HCT116 (cell line): ENCODE measurements at regions not wholly inside any gene's neighbourhood (a gene's known extent, or its start where the extent isn't known, plus 50 kb on each side); places are given as distances from the start of the nearest gene placed in this dataset.

ENCODE experiments used
- ATAC-seq: fragments of 200-7000 bp; cut with Tn5 transposase; 2 replicates; pipeline ENCODE4 v1.9.1; 2020; ENCODE audit warnings: mild to moderate bottlenecking, moderate library complexity
- BruUV-seq: library from RNA; stranded (reverse); fragments of 400-500 nt; replicated peaks from 2 replicates; lab custom pipeline; 2021; lab: Mats Ljungman, UMichigan
- CTCF ChIA-PET: fragments of 300-600 bp; sonication (Branson Sonifier 250); formaldehyde crosslinking; loops from one replicate; lab custom pipeline; 2021; ENCODE audit warnings: antibody characterized with exemption; lab: Charles Lee
- POLR2A ChIA-PET: fragments of 300-600, 350-600 bp; sonication (Branson Sonifier 250); formaldehyde crosslinking; loops from one replicate; lab custom pipeline; 2021; ENCODE audit warnings: antibody characterized with exemption; lab: Charles Lee
- RAD21 ChIA-PET, 2 experiments: fragments of 300-600 bp; sonication (Branson Sonifier 250); formaldehyde crosslinking; loops; one replicate each; lab custom pipeline; 2023; ENCODE audit warnings: low total read pairs in 2 of 2; ENCODE audit not compliant: uncharacterized antibody in 2 of 2, unreplicated experiment in 2 of 2, low non-redundant PET in 1 of 2; lab: Charles Lee
- DNase-seq: peaks from one replicate; pipeline ENCODE4 v3.0.0-alpha.2; 2010; ENCODE audit warnings: low read depth, low spot score
- H2AFZ ChIP-seq: fragments of 200-600 bp; shearing (Covaris generic), sonication (generic); 2 replicates; pipeline ENCODE4 v1.6.1; 2017; ENCODE audit warnings: low read depth, mixed run types, mixed read lengths, antibody characterized with exemption, low read length; ENCODE audit not compliant: poor library complexity, severe bottlenecking
- H3K27ac ChIP-seq: 2 replicates; pipeline ENCODE4 v1.5.1; 2012; ENCODE audit warnings: low read depth, low read length
- H3K27me3 ChIP-seq: fragments of 200-600 bp; sonication (generic); 2 replicates; pipeline ENCODE4 v1.6.1; 2016; ENCODE audit warnings: mixed run types, low read length, mixed read lengths; ENCODE audit not compliant: insufficient read depth
- H3K36me3 ChIP-seq, 2 experiments: fragments of 200-500 bp in 1 of 2; fragments of 200-600 bp in 1 of 2; sonication (Bioruptor generic) in 1 of 2; sonication (generic) in 1 of 2; 2 replicates each; pipeline versions ENCODE4 v1.5.1 to v1.6.1; 2014 to 2016; ENCODE audit warnings: low read length in 2 of 2, inconsistent platforms in 1 of 2, mixed read lengths in 1 of 2, mixed run types in 1 of 2; ENCODE audit not compliant: insufficient read depth in 2 of 2, control insufficient read depth in 1 of 2
- H3K4me1 ChIP-seq, 2 experiments: fragments of 200-600 bp in 1 of 2; sonication (generic) in 1 of 2; 2 replicates each; pipeline versions ENCODE4 v1.5.1 to v1.6.1; 2012 to 2017; ENCODE audit warnings: low read length in 2 of 2, inconsistent platforms in 1 of 2, mild to moderate bottlenecking in 1 of 2, mixed read lengths in 1 of 2, mixed run types in 1 of 2, moderate library complexity in 1 of 2; ENCODE audit not compliant: insufficient read depth in 2 of 2, control insufficient read depth in 1 of 2
- H3K4me2 ChIP-seq: fragments of 200-600 bp; sonication (generic); 2 replicates; pipeline ENCODE4 v1.6.1; 2017; ENCODE audit warnings: mixed run types, low read length, mixed read lengths
- H3K4me3 ChIP-seq, 2 experiments: fragments of 200-600 bp in 1 of 2; sonication (generic) in 1 of 2; replicated peaks in 1 of 2; 2 replicates each; pipeline ENCODE4 v1.5.1; 2011 to 2016; ENCODE audit warnings: low read length in 2 of 2, control low read depth in 1 of 2, low read depth in 1 of 2, mild to moderate bottlenecking in 1 of 2, mixed read lengths in 1 of 2, mixed run types in 1 of 2
- H3K79me2 ChIP-seq: fragments of 200-600 bp; sonication (generic); 2 replicates; pipeline ENCODE4 v1.6.1; 2017; ENCODE audit warnings: mild to moderate bottlenecking, mixed run types, low read length, moderate library complexity, mixed read lengths; ENCODE audit not compliant: insufficient read depth
- H3K9ac ChIP-seq: fragments of 200-600 bp; sonication (generic); 2 replicates; pipeline ENCODE4 v1.6.1; 2016; ENCODE audit warnings: low read length, mixed read lengths
- H3K9me2 ChIP-seq: fragments of 200-600 bp; sonication (generic), shearing (Covaris generic); 2 replicates; pipeline ENCODE4 v1.6.1; 2017; ENCODE audit warnings: mixed run types, mild to moderate bottlenecking, moderate library complexity; ENCODE audit not compliant: insufficient read depth
- H3K9me3 ChIP-seq, 2 experiments: fragments of 200-500 bp in 1 of 2; fragments of 200-600 bp in 1 of 2; sonication (Bioruptor generic) in 1 of 2; sonication (generic) in 1 of 2; 2 replicates each; pipeline ENCODE4 v1.6.1; 2014 to 2017; ENCODE audit warnings: low read length in 2 of 2, mixed read lengths in 2 of 2, inconsistent platforms in 1 of 2, low read depth in 1 of 2, mild to moderate bottlenecking in 1 of 2, mixed run types in 1 of 2, moderate library complexity in 1 of 2; ENCODE audit not compliant: control insufficient read depth in 1 of 2, insufficient read depth in 1 of 2
- H4K20me1 ChIP-seq: fragments of 200-600 bp; sonication (generic), shearing (Covaris generic); 2 replicates; pipeline ENCODE4 v1.6.1; 2017; ENCODE audit warnings: mixed run types, mild to moderate bottlenecking, moderate library complexity; ENCODE audit not compliant: insufficient read depth
- ATF3 ChIP-seq: IDR thresholded peaks from 2 replicates; pipeline ENCODE4 v1.6.1; 2012
- CBX3 ChIP-seq: IDR thresholded peaks from 2 replicates; pipeline ENCODE4 v1.6.1; 2012; ENCODE audit warnings: low read depth
- CEBPB ChIP-seq: IDR thresholded peaks from 2 replicates; pipeline ENCODE4 v1.6.1; 2012; ENCODE audit warnings: low read depth
- CTCF ChIP-seq, 3 experiments: fragments of 200-600 bp in 1 of 3; sonication (generic) in 1 of 3; IDR thresholded peaks in 2 of 3; conservative IDR thresholded peaks in 1 of 3; 2 replicates each; pipeline ENCODE4 v1.5.1; 2012 to 2017; ENCODE audit warnings: low read depth in 2 of 3, low read length in 2 of 3, antibody characterized with exemption in 1 of 3, borderline replicate concordance in 1 of 3, control low read depth in 1 of 3, mild to moderate bottlenecking in 1 of 3, mixed read lengths in 1 of 3, mixed run types in 1 of 3, moderate library complexity in 1 of 3; ENCODE audit not compliant: insufficient read depth in 1 of 3
- EGR1 ChIP-seq: IDR thresholded peaks from 2 replicates; pipeline ENCODE4 v1.6.1; 2012; ENCODE audit warnings: low read depth
- ELF1 ChIP-seq: IDR thresholded peaks from 2 replicates; pipeline ENCODE4 v1.6.1; 2012; ENCODE audit warnings: low read depth, borderline replicate concordance
- EZH2 ChIP-seq: fragments of 200-600 bp; sonication (generic); IDR thresholded peaks from 2 replicates; pipeline ENCODE4 v1.6.1; 2017; ENCODE audit warnings: antibody characterized with exemption, mixed run types
- EZH2phosphoT487 ChIP-seq: fragments of 200-600 bp; IDR thresholded peaks from 2 replicates; pipeline ENCODE4 v1.6.1; 2018; ENCODE audit warnings: antibody characterized with exemption, borderline replicate concordance
- POLR2A ChIP-seq: IDR thresholded peaks from 2 replicates; pipeline ENCODE4 v1.7.0; 2011; ENCODE audit warnings: borderline replicate concordance; ENCODE audit not compliant: insufficient read depth, insufficient read length; ENCODE audit errors: extremely low read depth
- POLR2AphosphoS5 ChIP-seq: IDR thresholded peaks from 2 replicates; pipeline ENCODE4 v1.6.1; 2011; ENCODE audit warnings: mild to moderate bottlenecking, low read depth, low read length, moderate library complexity
- SRF ChIP-seq: IDR thresholded peaks from 2 replicates; pipeline ENCODE4 v1.6.1; 2012; ENCODE audit warnings: low read depth
- ZFX ChIP-seq: fragments of 450-650 bp; IDR thresholded peaks from 2 replicates; pipeline ENCODE4 v1.6.1; 2017
- ZNF274 ChIP-seq: fragments of 200-500 bp; sonication (Bioruptor generic); IDR thresholded peaks from 2 replicates; pipeline ENCODE4 v1.6.1; 2014; ENCODE audit warnings: mild to moderate bottlenecking, low read depth, low read length, inconsistent platforms
- intact Hi-C: fragments of 100-400 bp; cut with micrococcal nuclease; formaldehyde crosslinking; loops from 2 replicates; pipeline ENCODE4 v1.10.0; 2022

GRCh38 chr3:5290915-5291314 is 103.4 kb downstream of the EDEM1 start:
- Histone ChIP-seq H3K9ac (no peak overlapping the region), H4K20me1 (no peaks in the 10 kb centered on the region), H3K4me1 (no peaks in the 10 kb centered on the region), H2AFZ (no peak overlapping the region), H3K4me3 (no peak overlapping the region), H3K4me2 (no peak overlapping the region), H3K9me3 (no peaks in the 10 kb centered on the region), H3K79me2 (no peaks in the 10 kb centered on the region), H3K27me3 (no peaks in the 10 kb centered on the region), H3K36me3 (no peaks in the 10 kb centered on the region), H3K9me2 (no peaks in the 10 kb centered on the region), H3K27ac (no peak overlapping the region)
- BruUV-seq = no TSS peak
- DNase-seq (no peak), ATAC-seq (no peak)
- intact Hi-C loops = no loop called here
- ChIA-PET CTCF (no interaction called here), POLR2A (no interaction called here), RAD21 (no interaction called here)
- no peak for TF ChIP-seq POLR2A
- TF ChIP-seq ELF1 = no peak
- TF ChIP-seq CEBPB = no peak
- no peak for TF ChIP-seq ZNF274
- TF ChIP-seq EZH2 = no peak
- no peak for TF ChIP-seq SRF
- TF ChIP-seq ZFX = no peak
- TF ChIP-seq ATF3 = no peak
- TF ChIP-seq EGR1 = no peak
- no peak for TF ChIP-seq CBX3

- H4K20me1 ChIP-seq = no peaks in the 10 kb centered on the region
- no peak overlapping the region for H3K4me3 ChIP-seq
- no peak overlapping the region for H3K9ac ChIP-seq
- H2AFZ ChIP-seq = no peak overlapping the region
- H3K4me1 ChIP-seq = no peaks in the 10 kb centered on the region
- no peaks in the 10 kb centered on the region for H3K9me2 ChIP-seq
- ChIA-PET RAD21 (no interaction called here), POLR2A (no interaction called here), CTCF (interaction anchor here (1.1 kb wide), 1 partner anchor 19 kb away, joined by 3 read pairs; no protein-coding TSS in a partner anchor)
- H3K4me2 ChIP-seq = no peak overlapping the region
- BruUV-seq = no TSS peak
- no peaks in the 10 kb centered on the region for H3K27me3 ChIP-seq
- H3K79me2 ChIP-seq = no peaks in the 10 kb centered on the region
- intact Hi-C loops = no loop called here
- H3K9me3 ChIP-seq = no peaks in the 10 kb centered on the region
- ATAC-seq = no peak
- H3K27ac ChIP-seq = no peak overlapping the region
- TF ChIP-seq ELF1 (no peak), EGR1 (no peak), POLR2AphosphoS5 (no peak), EZH2phosphoT487 (no peak), POLR2A (no peak), CTCF (IDR thresholded peaks at IDR 0.05 in 2 of 3, conservative IDR thresholded peaks at IDR 0.05 in 1 of 3; ENCODE audit: borderline replicate concordance in 1 of 3, insufficient read depth in 1 of 3, low read depth in 2 of 3, low read length in 2 of 3) (no peak)
- no peak for DNase-seq
- no peaks in the 10 kb centered on the region for H3K36me3 ChIP-seq
Measured at GRCh38 chr3:5292512-5292911, 105.0 kb downstream of the EDEM1 start.
